A549 (cell line): ENCODE measurements at regions not wholly inside any gene's neighbourhood (a gene's known extent, or its start where the extent isn't known, plus 50 kb on each side); places are given as distances from the start of the nearest gene placed in this dataset.
"Not testable (repeated sequence)": the region's sequence is repeated elsewhere in the genome, so short reads cannot be mapped to it uniquely, and the experiment has no call there.

Experiments
- ATAC-seq, 2 experiments: fragments of 200-7000 bp in 1 of 2; fragments of >200 bp in 1 of 2; cut with Nextera tagmentation in 1 of 2; cut with Tn5 transposase in 1 of 2; 3 replicates each; pipeline versions ENCODE4 v1.8.0 to v1.9.1; 2018 to 2020; ENCODE audit warnings: mild to moderate bottlenecking in 1 of 2, moderate library complexity in 1 of 2
- CTCF ChIA-PET: fragments of 300-600 bp; sonication (Branson Sonifier 250); formaldehyde crosslinking; extraction: SDS; loops from one replicate; lab custom pipeline; 2021; ENCODE audit warnings: antibody characterized with exemption, inconsistent platforms; lab: Yijun Ruan, JAX
- POLR2A ChIA-PET: fragments of 350-600 bp; formaldehyde crosslinking; extraction: SDS; loops from one replicate; lab custom pipeline; 2021; ENCODE audit warnings: antibody characterized with exemption, inconsistent platforms; lab: Yijun Ruan, JAX
- DNase-seq, 2 experiments: peaks; one replicate each; pipeline versions ENCODE4 v3.0.0 to v3.0.0-alpha.2; 2011 to 2016; ENCODE audit warnings: low read depth in 1 of 2, low spot score in 1 of 2
- FAIRE-seq: peaks from 2 replicates; lab custom pipeline; 2011; peaks lifted over from hg19 to GRCh38; lab: Jason Lieb, UNC
- H3K27ac ChIP-seq, 2 experiments: fragments of >200 bp; sonication (Bioruptor Twin); formaldehyde crosslinking; 3 replicates each; pipeline ENCODE4 v1.5.1; 2016 to 2017
- H3K4me1 ChIP-seq: fragments of >200 bp; sonication (Bioruptor Twin); formaldehyde crosslinking; 3 replicates; pipeline ENCODE4 v1.6.1; 2016
- H3K4me2 ChIP-seq: fragments of >200 bp; sonication (Bioruptor Twin); formaldehyde crosslinking; 3 replicates; pipeline ENCODE4 v1.6.1; 2016
- H3K4me3 ChIP-seq: fragments of >200 bp; sonication (Bioruptor Twin); formaldehyde crosslinking; 3 replicates; pipeline ENCODE4 v1.5.1; 2016
- H3K9me3 ChIP-seq: fragments of >200 bp; sonication (Bioruptor Twin); formaldehyde crosslinking; 3 replicates; pipeline ENCODE4 v1.6.1; 2016
- CBX8 ChIP-seq: fragments of 200-600 bp; sonication (generic); IDR thresholded peaks from 2 replicates; pipeline ENCODE4 v1.6.1; 2016
- EHMT2 ChIP-seq: fragments of 200-600 bp; sonication (generic); IDR thresholded peaks from 2 replicates; pipeline ENCODE4 v1.6.1; 2016; ENCODE audit warnings: antibody characterized with exemption, low read depth, mild to moderate bottlenecking, moderate library complexity
- FOSB ChIP-seq: fragments of 250-450 bp; sonication (Bioruptor Pico); IDR thresholded peaks from 2 replicates; pipeline ENCODE4 v1.5.0; 2020; ENCODE audit warnings: mild to moderate bottlenecking, moderate library complexity
- FOSL2 ChIP-seq, 2 experiments: fragments of 450-650 bp in 1 of 2; fragments of >200 bp in 1 of 2; sonication (Bioruptor Twin) in 1 of 2; formaldehyde crosslinking; IDR thresholded peaks; 2 replicates each; pipeline versions ENCODE4 v1.5.0 to v1.6.1; 2016 to 2020; ENCODE audit warnings: mild to moderate bottlenecking in 1 of 2, moderate library complexity in 1 of 2
- FOXS1 ChIP-seq: fragments of 250-450 bp; sonication (Bioruptor Pico); IDR thresholded peaks from 2 replicates; pipeline ENCODE4 v1.5.0; 2020; ENCODE audit warnings: mild to moderate bottlenecking, moderate library complexity
- HOXB5 ChIP-seq: fragments of 250-450 bp; sonication (Bioruptor Pico); IDR thresholded peaks from 2 replicates; pipeline ENCODE4 v1.5.0; 2020; ENCODE audit warnings: mild to moderate bottlenecking, moderate library complexity
- JUN ChIP-seq, 2 experiments: fragments of >200 bp; sonication (Bioruptor Twin); formaldehyde crosslinking; IDR thresholded peaks; 2 replicates in 1 of 2; 3 replicates in 1 of 2; pipeline ENCODE4 v1.6.1; 2016 to 2017
- JUNB ChIP-seq: fragments of >200 bp; sonication (Bioruptor Twin); formaldehyde crosslinking; IDR thresholded peaks from 2 replicates; pipeline ENCODE4 v1.6.1; 2016
- MAFK ChIP-seq: fragments of 450-650 bp; IDR thresholded peaks from 2 replicates; pipeline ENCODE4 v1.6.1; 2014; ENCODE audit not compliant: partially characterized antibody
- NFE2L2 ChIP-seq: fragments of 150-350 bp; conservative IDR thresholded peaks from 2 replicates; pipeline ENCODE4 v1.6.1; 2014; ENCODE audit warnings: low read length
- NPAS2 ChIP-seq: fragments of 250-450 bp; sonication (Bioruptor Pico); IDR thresholded peaks from 2 replicates; pipeline ENCODE4 v1.8.0; 2022; ENCODE audit warnings: mild to moderate bottlenecking, moderate library complexity, borderline replicate concordance
- PHF8 ChIP-seq: fragments of 200-600 bp; sonication (generic); IDR thresholded peaks from 2 replicates; pipeline ENCODE4 v1.6.1; 2016; ENCODE audit warnings: low read depth, mild to moderate bottlenecking, antibody characterized with exemption, moderate library complexity, borderline replicate concordance
- POLR2A ChIP-seq: IDR thresholded peaks from 2 replicates; pipeline ENCODE4 v1.6.1; 2012; ENCODE audit warnings: mild to moderate bottlenecking, low read length
- RARB ChIP-seq: fragments of 250-450 bp; sonication (Bioruptor Pico); IDR thresholded peaks from 2 replicates; pipeline ENCODE4 v1.8.0; 2021; ENCODE audit warnings: mild to moderate bottlenecking, moderate library complexity
- RCOR1 ChIP-seq: fragments of 150-350 bp; IDR thresholded peaks from 2 replicates; pipeline ENCODE4 v1.6.1; 2014; ENCODE audit warnings: antibody characterized with exemption, low read length, low read depth
- RNF2 ChIP-seq: fragments of 200-600 bp; sonication (generic); IDR thresholded peaks from 2 replicates; pipeline ENCODE4 v1.6.1; 2016; ENCODE audit warnings: low read depth, mild to moderate bottlenecking, antibody characterized with exemption, moderate library complexity, borderline replicate concordance
- WGBS: methylation state at CpG from one replicate; pipeline ENCODE4 v1.1.6; 2017; ENCODE audit errors: missing lambda C conversion rate; 5-methylcytosine and 5-hydroxymethylcytosine counted together
- TF ChIP-seq, protein P1 (sequence below): IDR thresholded peaks from 2 replicates; pipeline ENCODE4 v1.6.1; 2012
- TF ChIP-seq, protein P2 (sequence below): fragments of 450-650 bp; IDR thresholded peaks from 2 replicates; pipeline ENCODE4 v1.6.1; 2014; ENCODE audit warnings: antibody characterized with exemption

DNA sequence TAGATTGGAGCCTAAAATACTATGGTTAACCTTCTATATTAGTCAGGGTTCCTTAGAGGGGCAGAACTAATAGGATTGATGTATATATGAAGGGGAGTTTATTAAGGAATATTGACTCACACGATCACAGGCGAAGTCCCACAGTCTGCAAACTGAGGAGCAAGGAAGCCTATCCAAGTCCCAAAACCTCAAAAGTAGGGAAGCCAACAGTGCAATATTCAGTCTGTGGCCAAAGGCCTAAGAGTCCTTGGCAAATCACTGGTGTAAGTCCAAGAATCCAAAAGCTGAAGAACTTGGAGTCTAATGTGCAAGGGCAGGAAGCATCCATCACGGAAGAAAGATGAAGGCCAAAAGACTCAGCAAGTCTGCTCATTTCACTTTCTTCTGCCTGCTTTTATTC is 133.5 kb upstream of the ADGRF1 start:
- no peak for TF ChIP-seq NFE2L2
- ChIA-PET CTCF (no interaction called here), POLR2A (no interaction called here)
- no peak for DNase-seq
- ATAC-seq, result no peak
- Histone ChIP-seq H3K9me3 (no peaks in the 10 kb centered on the region), H3K4me1 (peaks cover 15% of the 10 kb centered on the region), H3K4me3 (no peak overlapping the region), H3K4me2 (no peak overlapping the region), H3K27ac (no peak overlapping the region)
- FAIRE-seq, result no peak
- WGBS, result 98% methylated on average over 3 of the region's 3 CpGs

DNA sequence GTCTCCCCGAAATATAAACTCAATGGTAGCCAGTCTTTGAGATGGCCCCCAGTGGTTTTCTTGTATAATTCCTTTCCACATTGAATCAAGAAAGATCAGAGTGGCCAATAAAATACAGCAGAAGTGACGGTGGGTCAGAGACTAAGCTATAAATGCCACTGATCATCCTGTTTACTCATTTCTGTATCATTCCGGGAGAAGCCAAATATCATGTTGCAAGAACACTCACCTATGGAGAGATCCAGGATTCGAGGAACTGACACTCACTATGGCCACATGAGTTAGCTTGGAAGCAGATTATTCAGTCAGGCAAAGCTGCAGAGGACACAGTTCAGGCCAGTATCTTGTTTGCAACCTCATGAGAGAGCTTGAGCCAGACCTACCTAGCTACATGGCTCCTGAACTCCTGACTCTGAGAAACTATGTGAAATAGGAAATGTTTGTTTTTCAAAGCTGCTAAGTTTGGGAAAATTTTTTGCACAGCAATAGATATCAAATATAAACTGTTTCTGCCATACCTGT is 132.4 kb upstream of the ADGRF1 start:
- no peak overlapping the region for H3K4me2 ChIP-seq
- no peak overlapping the region for H3K4me3 ChIP-seq
- POLR2A ChIA-PET, result no interaction called here
- TF ChIP-seq POLR2A (no peak), FOSL2 (IDR thresholded peaks at IDR 0.05) (no peak), FOSL2 (CRISPR knock-in tag; IDR thresholded peaks at IDR 0.05) (no peak), MAFK (no peak)
- TF ChIP-seq, protein P1, sequence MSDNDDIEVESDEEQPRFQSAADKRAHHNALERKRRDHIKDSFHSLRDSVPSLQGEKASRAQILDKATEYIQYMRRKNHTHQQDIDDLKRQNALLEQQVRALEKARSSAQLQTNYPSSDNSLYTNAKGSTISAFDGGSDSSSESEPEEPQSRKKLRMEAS, result no peak
- DNase-seq (no peak), FAIRE-seq (no peak), ATAC-seq (no peak)
- CTCF ChIA-PET, result no interaction called here
- peaks cover 17% of the 10 kb centered on the region for H3K4me1 ChIP-seq
- H3K27ac ChIP-seq, result peak overlapping the region in 1 of 2 experiments; percentile 63; a peak in 1 of 6 replicates
- no peaks in the 10 kb centered on the region for H3K9me3 ChIP-seq
- WGBS, result 59% methylated on average over 4 of the region's 4 CpGs

DNA sequence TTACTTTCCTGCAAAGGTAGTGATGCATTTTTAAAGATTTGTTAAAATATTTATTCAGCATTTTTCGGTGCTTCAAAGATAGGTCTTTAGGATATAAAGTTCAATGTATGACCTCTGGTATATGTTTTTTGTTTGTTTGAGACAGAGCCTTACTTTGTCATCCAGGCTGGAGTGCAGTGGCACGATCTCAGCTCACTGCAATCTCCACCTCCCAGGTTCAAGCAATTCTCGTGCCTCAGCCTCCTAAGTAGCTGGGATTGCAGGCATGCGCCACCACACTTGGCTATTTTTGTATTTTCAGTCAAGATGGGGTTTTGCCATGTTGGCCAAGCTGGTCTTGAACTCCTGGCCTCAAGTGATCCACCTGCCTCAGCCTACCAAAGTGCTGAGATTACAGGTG is 131.9 kb upstream of the ADGRF1 start:
- POLR2A ChIA-PET, H3K4me2 ChIP-seq, FAIRE-seq, H3K4me3 ChIP-seq, CTCF ChIA-PET, ATAC-seq, DNase-seq, H3K9me3 ChIP-seq: not testable (repeated sequence)
- 82% methylated on average over 4 of the region's 4 CpGs for WGBS
- peaks cover 22% of the 10 kb centered on the region for H3K4me1 ChIP-seq
- H3K27ac ChIP-seq, result peak overlapping the region in 1 of 2 experiments; percentile 63; a peak in 1 of 6 replicates

DNA sequence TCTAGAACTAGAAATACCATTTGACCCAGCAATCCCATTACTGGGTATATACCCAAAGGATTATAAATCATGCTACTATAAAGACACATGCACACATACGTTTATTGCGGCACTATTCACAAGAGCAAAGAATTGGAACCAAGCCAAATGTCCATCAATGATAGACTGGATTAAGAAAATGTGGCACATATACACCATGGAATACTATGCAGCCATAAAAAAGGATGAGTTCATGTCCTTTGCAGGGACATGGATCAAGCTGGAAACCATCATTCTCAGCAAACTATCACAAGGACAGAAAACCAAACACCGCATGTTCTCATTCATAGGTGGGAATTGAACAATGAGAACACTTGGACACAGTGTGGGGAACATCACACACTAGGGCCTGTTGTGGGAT is 131.0 kb upstream of the ADGRF1 start:
- POLR2A ChIA-PET, H3K27ac ChIP-seq, H3K9me3 ChIP-seq, ATAC-seq, CTCF ChIA-PET, H3K4me3 ChIP-seq, FAIRE-seq, DNase-seq, H3K4me2 ChIP-seq: not testable (repeated sequence)
- H3K4me1 ChIP-seq, result peaks cover 29% of the 10 kb centered on the region
- 94% methylated on average over 3 of the region's 3 CpGs for WGBS

DNA sequence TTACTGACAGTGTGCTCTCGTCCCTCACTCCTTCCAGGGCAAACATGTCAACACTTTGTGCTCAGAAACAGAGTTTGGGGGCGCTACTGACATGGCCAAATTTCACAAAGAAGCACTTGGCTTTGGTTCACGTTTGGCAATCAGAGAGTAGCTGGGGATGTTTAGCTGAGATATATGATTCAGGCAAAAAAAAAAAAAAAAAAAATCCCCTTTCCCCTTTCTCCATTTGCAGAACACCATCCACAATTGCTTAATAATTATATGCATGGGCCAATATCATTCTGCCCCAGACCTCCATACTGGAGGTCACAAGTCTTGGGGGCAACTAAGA is 128.4 kb upstream of the ADGRF1 start:
- Histone ChIP-seq H3K4me2 (peak overlapping the region; percentile 30; the same call in 1 of the 3 replicates), H3K4me3 (no peak overlapping the region), H3K9me3 (0 out of 3 replicates have a peak, but pooled peaks cover 3% of the 10 kb centered on the region), H3K27ac (peak overlapping the region; percentile 80 to 88), H3K4me1 (peaks cover 40% of the 10 kb centered on the region)
- ChIA-PET CTCF (interaction anchor here (0.7 to 0.8 kb wide), 2 partner anchors 30 to 39 kb away, joined by 3 read pairs; no protein-coding TSS in a partner anchor), POLR2A (no interaction called here)
- FAIRE-seq (no peak), DNase-seq (no peak), ATAC-seq (no peak)
- 85% methylated on average over 3 of the region's 3 CpGs for WGBS
- TF ChIP-seq RCOR1 (no peak), JUN (IDR thresholded peaks at IDR 0.05) (no peak), RARB (CRISPR knock-in tag) (no peak), PHF8 (no peak), RNF2 (no peak), CBX8 (no peak), JUNB (no peak), FOSB (CRISPR knock-in tag) (no peak), HOXB5 (CRISPR knock-in tag) (no peak), NPAS2 (CRISPR knock-in tag) (no peak), FOXS1 (CRISPR knock-in tag) (no peak), EHMT2 (no peak)
- TF ChIP-seq, protein P2, sequence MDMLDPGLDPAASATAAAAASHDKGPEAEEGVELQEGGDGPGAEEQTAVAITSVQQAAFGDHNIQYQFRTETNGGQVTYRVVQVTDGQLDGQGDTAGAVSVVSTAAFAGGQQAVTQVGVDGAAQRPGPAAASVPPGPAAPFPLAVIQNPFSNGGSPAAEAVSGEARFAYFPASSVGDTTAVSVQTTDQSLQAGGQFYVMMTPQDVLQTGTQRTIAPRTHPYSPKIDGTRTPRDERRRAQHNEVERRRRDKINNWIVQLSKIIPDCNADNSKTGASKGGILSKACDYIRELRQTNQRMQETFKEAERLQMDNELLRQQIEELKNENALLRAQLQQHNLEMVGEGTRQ, result no peak
